GM13976 (cell line): ENCODE measurements at regions not wholly inside any gene's neighbourhood (a gene's known extent, or its start where the extent isn't known, plus 50 kb on each side); places are given as distances from the start of the nearest gene placed in this dataset.

Experiments
- DNase-seq: peaks from one replicate; pipeline ENCODE4 v3.0.0; 2012; ENCODE audit warnings: low spot score
- CTCF ChIP-seq: IDR thresholded peaks from 2 replicates; pipeline ENCODE4 v1.5.1; 2012; ENCODE audit warnings: borderline replicate concordance, mild to moderate bottlenecking; ENCODE audit not compliant: insufficient read depth; ENCODE audit errors: extremely low read depth, missing control alignments, control extremely low read depth
- in situ Hi-C: fragments of 300-500 bp; cut with MboI; formaldehyde crosslinking; loops from one replicate; pipeline ENCODE4 v1.12.0; 2022; ENCODE audit warnings: low sequenced_read_pairs, mixed read lengths, inconsistent platforms; ENCODE audit not compliant: unreplicated experiment

GRCh38 chr7:125484755-125485154, 555.1 kb upstream of the POT1 start:
- TF ChIP-seq CTCF = no peak
- no peak for DNase-seq
- in situ Hi-C loops = no loop called here

- no peak for TF ChIP-seq CTCF
- in situ Hi-C loops = no loop called here
- DNase-seq = no peak
These were observed 551.7 kb upstream of the POT1 start for GRCh38 chr7:125481323-125481722.

GRCh38 chr7:125480762-125481161, 551.1 kb upstream of the POT1 start:
- in situ Hi-C loops = no loop called here
- DNase-seq = no peak
- no peak for TF ChIP-seq CTCF

- in situ Hi-C loops = no loop called here
- TF ChIP-seq CTCF = no peak
- no peak for DNase-seq
These were observed 539.2 kb upstream of the POT1 start for GRCh38 chr7:125468855-125469174.

- in situ Hi-C loops = no loop called here
- TF ChIP-seq CTCF = no peak
- peak; percentile 3 for DNase-seq
These were observed 538.6 kb upstream of the POT1 start for GRCh38 chr7:125467996-125468854.

- in situ Hi-C loops = no loop called here
These were observed 535.9 kb upstream of the POT1 start for GRCh38 chr7:125465527-125465926.

More at GRCh38 chr7:125465527-125465926, 535.9 kb upstream of the POT1 start:
- no peak for TF ChIP-seq CTCF
- no peak for DNase-seq
